K562 (cell line): ENCODE measurements at regions not wholly inside any gene's neighbourhood (a gene's known extent, or its start where the extent isn't known, plus 50 kb on each side); places are given as distances from the start of the nearest gene placed in this dataset.
A peak's percentile ranks its signal among the peaks of the same experiment; 100 is the strongest.

ENCODE experiments used
- BACH1 ChIP-seq: fragments of 200-800 bp; sonication (Bioruptor generic); IDR thresholded peaks from 2 replicates; pipeline ENCODE4 v1.6.1; 2016; ENCODE audit warnings: missing genetic modification characterization, missing compliant biosample characterization
- C11orf30 ChIP-seq: fragments of 450-650 bp; IDR thresholded peaks from 2 replicates; pipeline ENCODE4 v1.6.1; 2016; ENCODE audit warnings: low read depth, mild to moderate bottlenecking
- CAMTA2 ChIP-seq: fragments of 250-450 bp; sonication (Bioruptor Pico); conservative IDR thresholded peaks from 2 replicates; pipeline ENCODE4 v1.5.1; 2022
- CHD2 ChIP-seq: IDR thresholded peaks from 2 replicates; pipeline ENCODE4 v1.6.1; 2011; ENCODE audit warnings: low read depth, low read length
- DDX20 ChIP-seq: fragments of 450-650 bp; IDR thresholded peaks from 2 replicates; pipeline ENCODE4 v1.6.1; 2016; ENCODE audit warnings: missing genetic modification characterization, low read depth, mild to moderate bottlenecking, missing compliant biosample characterization, moderate library complexity
- ELK1 ChIP-seq: sonication (generic); formaldehyde crosslinking; IDR thresholded peaks from 2 replicates; pipeline ENCODE4 v1.8.1; 2022; ENCODE audit warnings: missing genetic modification reagents
- ILF3 ChIP-seq: fragments of 450-650 bp; IDR thresholded peaks from 2 replicates; pipeline ENCODE4 v1.6.1; 2018; ENCODE audit warnings: antibody characterized with exemption, mild to moderate bottlenecking, moderate library complexity, borderline replicate concordance
- MED1 ChIP-seq: sonication (generic); formaldehyde crosslinking; IDR thresholded peaks from 2 replicates; pipeline ENCODE4 v1.8.1; 2023; ENCODE audit warnings: missing genetic modification reagents, borderline replicate concordance
- PHB ChIP-seq: fragments of 250-450 bp; sonication (Bioruptor Pico); IDR thresholded peaks from 2 replicates; pipeline ENCODE4 v1.5.0; 2021
- SMAD1 ChIP-seq: fragments of 150-350 bp; IDR thresholded peaks from 2 replicates; pipeline ENCODE4 v1.6.1; 2014; ENCODE audit warnings: low read length, low read depth; ENCODE audit not compliant: partially characterized antibody
- SMC3 ChIP-seq: conservative IDR thresholded peaks from 2 replicates; pipeline ENCODE4 v1.6.1; 2011; ENCODE audit warnings: low read depth, low read length, improper control_type of control experiment; ENCODE audit not compliant: insufficient read depth
- SREBF1 ChIP-seq: fragments of 150-350 bp; IDR thresholded peaks from 2 replicates; pipeline ENCODE4 v1.6.1; 2014; ENCODE audit warnings: antibody characterized with exemption, low read depth, low read length, borderline replicate concordance
- SRSF1 ChIP-seq: fragments of 200-400 bp; formaldehyde crosslinking; IDR thresholded peaks from 2 replicates; pipeline ENCODE4 v1.6.1; 2017; ENCODE audit warnings: mild to moderate bottlenecking, low read depth, low read length, moderate library complexity
- SRSF9 ChIP-seq: fragments of 200-400 bp; formaldehyde crosslinking; IDR thresholded peaks from 2 replicates; pipeline ENCODE4 v1.6.1; 2017; ENCODE audit warnings: low read depth, low read length, borderline replicate concordance
- ZNF184 ChIP-seq: sonication (generic); formaldehyde crosslinking; IDR thresholded peaks from 2 replicates; pipeline ENCODE4 v1.5.0; 2020; ENCODE audit warnings: missing genetic modification reagents
- ZNF511 ChIP-seq: sonication (generic); formaldehyde crosslinking; IDR thresholded peaks from 2 replicates; pipeline ENCODE4 v1.8.0; 2022; ENCODE audit warnings: mild to moderate bottlenecking, missing genetic modification reagents
- ZNF780A ChIP-seq: fragments of 250-450 bp; sonication (Bioruptor Pico); IDR thresholded peaks from 2 replicates; pipeline ENCODE4 v1.5.0; 2021; ENCODE audit warnings: mild to moderate bottlenecking
- ZZZ3 ChIP-seq: fragments of 450-650 bp; IDR thresholded peaks from 2 replicates; pipeline ENCODE4 v1.6.1; 2016; ENCODE audit warnings: antibody characterized with exemption, mild to moderate bottlenecking, moderate library complexity
- TF ChIP-seq, protein P1 (sequence below): fragments of 200-600 bp; sonication (generic); IDR thresholded peaks from one replicate; pipeline ENCODE4 v1.6.1; 2012; ENCODE audit warnings: mild to moderate bottlenecking, low read depth, low read length, inconsistent platforms

- TF ChIP-seq, protein P1, sequence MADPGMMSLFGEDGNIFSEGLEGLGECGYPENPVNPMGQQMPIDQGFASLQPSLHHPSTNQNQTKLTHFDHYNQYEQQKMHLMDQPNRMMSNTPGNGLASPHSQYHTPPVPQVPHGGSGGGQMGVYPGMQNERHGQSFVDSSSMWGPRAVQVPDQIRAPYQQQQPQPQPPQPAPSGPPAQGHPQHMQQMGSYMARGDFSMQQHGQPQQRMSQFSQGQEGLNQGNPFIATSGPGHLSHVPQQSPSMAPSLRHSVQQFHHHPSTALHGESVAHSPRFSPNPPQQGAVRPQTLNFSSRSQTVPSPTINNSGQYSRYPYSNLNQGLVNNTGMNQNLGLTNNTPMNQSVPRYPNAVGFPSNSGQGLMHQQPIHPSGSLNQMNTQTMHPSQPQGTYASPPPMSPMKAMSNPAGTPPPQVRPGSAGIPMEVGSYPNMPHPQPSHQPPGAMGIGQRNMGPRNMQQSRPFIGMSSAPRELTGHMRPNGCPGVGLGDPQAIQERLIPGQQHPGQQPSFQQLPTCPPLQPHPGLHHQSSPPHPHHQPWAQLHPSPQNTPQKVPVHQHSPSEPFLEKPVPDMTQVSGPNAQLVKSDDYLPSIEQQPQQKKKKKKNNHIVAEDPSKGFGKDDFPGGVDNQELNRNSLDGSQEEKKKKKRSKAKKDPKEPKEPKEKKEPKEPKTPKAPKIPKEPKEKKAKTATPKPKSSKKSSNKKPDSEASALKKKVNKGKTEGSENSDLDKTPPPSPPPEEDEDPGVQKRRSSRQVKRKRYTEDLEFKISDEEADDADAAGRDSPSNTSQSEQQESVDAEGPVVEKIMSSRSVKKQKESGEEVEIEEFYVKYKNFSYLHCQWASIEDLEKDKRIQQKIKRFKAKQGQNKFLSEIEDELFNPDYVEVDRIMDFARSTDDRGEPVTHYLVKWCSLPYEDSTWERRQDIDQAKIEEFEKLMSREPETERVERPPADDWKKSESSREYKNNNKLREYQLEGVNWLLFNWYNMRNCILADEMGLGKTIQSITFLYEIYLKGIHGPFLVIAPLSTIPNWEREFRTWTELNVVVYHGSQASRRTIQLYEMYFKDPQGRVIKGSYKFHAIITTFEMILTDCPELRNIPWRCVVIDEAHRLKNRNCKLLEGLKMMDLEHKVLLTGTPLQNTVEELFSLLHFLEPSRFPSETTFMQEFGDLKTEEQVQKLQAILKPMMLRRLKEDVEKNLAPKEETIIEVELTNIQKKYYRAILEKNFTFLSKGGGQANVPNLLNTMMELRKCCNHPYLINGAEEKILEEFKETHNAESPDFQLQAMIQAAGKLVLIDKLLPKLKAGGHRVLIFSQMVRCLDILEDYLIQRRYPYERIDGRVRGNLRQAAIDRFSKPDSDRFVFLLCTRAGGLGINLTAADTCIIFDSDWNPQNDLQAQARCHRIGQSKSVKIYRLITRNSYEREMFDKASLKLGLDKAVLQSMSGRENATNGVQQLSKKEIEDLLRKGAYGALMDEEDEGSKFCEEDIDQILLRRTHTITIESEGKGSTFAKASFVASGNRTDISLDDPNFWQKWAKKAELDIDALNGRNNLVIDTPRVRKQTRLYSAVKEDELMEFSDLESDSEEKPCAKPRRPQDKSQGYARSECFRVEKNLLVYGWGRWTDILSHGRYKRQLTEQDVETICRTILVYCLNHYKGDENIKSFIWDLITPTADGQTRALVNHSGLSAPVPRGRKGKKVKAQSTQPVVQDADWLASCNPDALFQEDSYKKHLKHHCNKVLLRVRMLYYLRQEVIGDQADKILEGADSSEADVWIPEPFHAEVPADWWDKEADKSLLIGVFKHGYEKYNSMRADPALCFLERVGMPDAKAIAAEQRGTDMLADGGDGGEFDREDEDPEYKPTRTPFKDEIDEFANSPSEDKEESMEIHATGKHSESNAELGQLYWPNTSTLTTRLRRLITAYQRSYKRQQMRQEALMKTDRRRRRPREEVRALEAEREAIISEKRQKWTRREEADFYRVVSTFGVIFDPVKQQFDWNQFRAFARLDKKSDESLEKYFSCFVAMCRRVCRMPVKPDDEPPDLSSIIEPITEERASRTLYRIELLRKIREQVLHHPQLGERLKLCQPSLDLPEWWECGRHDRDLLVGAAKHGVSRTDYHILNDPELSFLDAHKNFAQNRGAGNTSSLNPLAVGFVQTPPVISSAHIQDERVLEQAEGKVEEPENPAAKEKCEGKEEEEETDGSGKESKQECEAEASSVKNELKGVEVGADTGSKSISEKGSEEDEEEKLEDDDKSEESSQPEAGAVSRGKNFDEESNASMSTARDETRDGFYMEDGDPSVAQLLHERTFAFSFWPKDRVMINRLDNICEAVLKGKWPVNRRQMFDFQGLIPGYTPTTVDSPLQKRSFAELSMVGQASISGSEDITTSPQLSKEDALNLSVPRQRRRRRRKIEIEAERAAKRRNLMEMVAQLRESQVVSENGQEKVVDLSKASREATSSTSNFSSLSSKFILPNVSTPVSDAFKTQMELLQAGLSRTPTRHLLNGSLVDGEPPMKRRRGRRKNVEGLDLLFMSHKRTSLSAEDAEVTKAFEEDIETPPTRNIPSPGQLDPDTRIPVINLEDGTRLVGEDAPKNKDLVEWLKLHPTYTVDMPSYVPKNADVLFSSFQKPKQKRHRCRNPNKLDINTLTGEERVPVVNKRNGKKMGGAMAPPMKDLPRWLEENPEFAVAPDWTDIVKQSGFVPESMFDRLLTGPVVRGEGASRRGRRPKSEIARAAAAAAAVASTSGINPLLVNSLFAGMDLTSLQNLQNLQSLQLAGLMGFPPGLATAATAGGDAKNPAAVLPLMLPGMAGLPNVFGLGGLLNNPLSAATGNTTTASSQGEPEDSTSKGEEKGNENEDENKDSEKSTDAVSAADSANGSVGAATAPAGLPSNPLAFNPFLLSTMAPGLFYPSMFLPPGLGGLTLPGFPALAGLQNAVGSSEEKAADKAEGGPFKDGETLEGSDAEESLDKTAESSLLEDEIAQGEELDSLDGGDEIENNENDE: no peak
- TF ChIP-seq SRSF1 (no peak), ZZZ3 (no peak), ILF3 (no peak), ELK1 (no peak), SREBF1 (no peak), SMC3 (no peak), BACH1 (tag) (peak; percentile 70), ZNF780A (no peak), ZNF184 (CRISPR knock-in tag) (no peak), CAMTA2 (CRISPR knock-in tag) (no peak), ZNF511 (CRISPR knock-in tag) (no peak), SMAD1 (no peak), SRSF9 (no peak), C11orf30 (no peak), PHB (no peak), CHD2 (no peak), DDX20 (no peak), MED1 (no peak)
Observed at GRCh38 chr6:51107769-51108203, 289.1 kb downstream of the TFAP2B start (continued).
